ENCODE measurements at regions not wholly inside any gene's neighbourhood (a gene's known extent, or its start where the extent isn't known, plus 50 kb on each side); places are given as distances from the start of the nearest gene placed in this dataset.

- no peak for DNase-seq (ENCODE audit: low read depth)
- in situ Hi-C loops (cut with HindIII; ENCODE audit: low pct_unique_long_range_greater_than_20kb, low sequenced_read_pairs) = no loop called here
These were observed 168.0 kb upstream of the IRX3 start for GRCh38 chr16:54454616-54455015.

- in situ Hi-C loops (cut with HindIII; ENCODE audit: low pct_unique_long_range_greater_than_20kb, low sequenced_read_pairs) = no loop called here
- DNase-seq (ENCODE audit: low read depth) = no peak
These were observed 167.3 kb upstream of the IRX3 start for GRCh38 chr16:54453871-54454270.

GRCh38 chr16:54447576-54448440 is 161.2 kb upstream of the IRX3 start:
- peak; percentile 86 for DNase-seq (ENCODE audit: low read depth)
- in situ Hi-C loops (cut with HindIII; ENCODE audit: low pct_unique_long_range_greater_than_20kb, low sequenced_read_pairs) = no loop called here

GRCh38 chr16:54446639-54447038 is 160.1 kb upstream of the IRX3 start:
- in situ Hi-C loops (cut with HindIII; ENCODE audit: low pct_unique_long_range_greater_than_20kb, low sequenced_read_pairs) = no loop called here
- DNase-seq (ENCODE audit: low read depth) = peak; percentile 93

- no peak for DNase-seq (ENCODE audit: low read depth)
- in situ Hi-C loops (cut with HindIII; ENCODE audit: low pct_unique_long_range_greater_than_20kb, low sequenced_read_pairs) = no loop called here
These were observed 158.4 kb upstream of the IRX3 start for GRCh38 chr16:54444851-54445458.

- no peak for DNase-seq (ENCODE audit: low read depth)
- in situ Hi-C loops (cut with HindIII; ENCODE audit: low pct_unique_long_range_greater_than_20kb, low sequenced_read_pairs) = no loop called here
These were observed 157.3 kb upstream of the IRX3 start for GRCh38 chr16:54443839-54444238.

GRCh38 chr16:54443352-54443751 is 156.8 kb upstream of the IRX3 start:
- no peak for DNase-seq (ENCODE audit: low read depth)
- in situ Hi-C loops (cut with HindIII; ENCODE audit: low pct_unique_long_range_greater_than_20kb, low sequenced_read_pairs) = no loop called here

- DNase-seq (ENCODE audit: low read depth) = no peak
- in situ Hi-C loops (cut with HindIII; ENCODE audit: low pct_unique_long_range_greater_than_20kb, low sequenced_read_pairs) = no loop called here
These were observed 156.3 kb upstream of the IRX3 start for GRCh38 chr16:54442864-54443263.

GRCh38 chr16:54438469-54438868 is 151.9 kb upstream of the IRX3 start:
- in situ Hi-C loops (cut with HindIII; ENCODE audit: low pct_unique_long_range_greater_than_20kb, low sequenced_read_pairs) = no loop called here

GRCh38 chr16:54437921-54438320 is 151.3 kb upstream of the IRX3 start:
- in situ Hi-C loops (cut with HindIII; ENCODE audit: low pct_unique_long_range_greater_than_20kb, low sequenced_read_pairs) = no loop called here
- no peak for DNase-seq (ENCODE audit: low read depth)

More at GRCh38 chr16:54438469-54438868, 151.9 kb upstream of the IRX3 start:
- no peak for DNase-seq (ENCODE audit: low read depth)

- in situ Hi-C loops (cut with HindIII; ENCODE audit: low pct_unique_long_range_greater_than_20kb, low sequenced_read_pairs) = no loop called here
- no peak for DNase-seq (ENCODE audit: low read depth)
These were observed 150.8 kb upstream of the IRX3 start for GRCh38 chr16:54437401-54437800.

GRCh38 chr16:54436346-54436745 is 149.8 kb upstream of the IRX3 start:
- in situ Hi-C loops (cut with HindIII; ENCODE audit: low pct_unique_long_range_greater_than_20kb, low sequenced_read_pairs) = no loop called here
- DNase-seq (ENCODE audit: low read depth) = no peak

GRCh38 chr16:54434859-54435258 is 148.3 kb upstream of the IRX3 start:
- DNase-seq (ENCODE audit: low read depth) = no peak
- in situ Hi-C loops (cut with HindIII; ENCODE audit: low pct_unique_long_range_greater_than_20kb, low sequenced_read_pairs) = no loop called here

- in situ Hi-C loops (cut with HindIII; ENCODE audit: low pct_unique_long_range_greater_than_20kb, low sequenced_read_pairs) = no loop called here
- DNase-seq (ENCODE audit: low read depth) = no peak
These were observed 146.3 kb upstream of the IRX3 start for GRCh38 chr16:54432897-54433229.

- DNase-seq (ENCODE audit: low read depth) = no peak
- in situ Hi-C loops (cut with HindIII; ENCODE audit: low pct_unique_long_range_greater_than_20kb, low sequenced_read_pairs) = no loop called here
These were observed 145.7 kb upstream of the IRX3 start for GRCh38 chr16:54431997-54432896.

- no peak for DNase-seq (ENCODE audit: low read depth)
- in situ Hi-C loops (cut with HindIII; ENCODE audit: low pct_unique_long_range_greater_than_20kb, low sequenced_read_pairs) = no loop called here
These were observed 144.7 kb upstream of the IRX3 start for GRCh38 chr16:54431041-54431996.

GRCh38 chr16:54430491-54431030 is 144.0 kb upstream of the IRX3 start:
- in situ Hi-C loops (cut with HindIII; ENCODE audit: low pct_unique_long_range_greater_than_20kb, low sequenced_read_pairs) = no loop called here
- no peak for DNase-seq (ENCODE audit: low read depth)

- no peak for DNase-seq (ENCODE audit: low read depth)
- in situ Hi-C loops (cut with HindIII; ENCODE audit: low pct_unique_long_range_greater_than_20kb, low sequenced_read_pairs) = no loop called here
These were observed 142.4 kb upstream of the IRX3 start for GRCh38 chr16:54429029-54429428.

Data from Caki2 (cell line).